Duodenal mucosa (tissue), 2 donors: ENCODE measurements at regions not wholly inside any gene's neighbourhood (a gene's known extent, or its start where the extent isn't known, plus 50 kb on each side); places are given as distances from the start of the nearest gene placed in this dataset.
"Not testable (repeated sequence)": the region's sequence is repeated elsewhere in the genome, so short reads cannot be mapped to it uniquely, and the experiment has no call there.

Experiments
- H3K27ac ChIP-seq: one replicate; pipeline ENCODE4 v1.7.0; 2013; ENCODE audit warnings: low read depth, low read length
- H3K27me3 ChIP-seq, 2 donors: one replicate each; pipeline ENCODE4 v1.7.0; 2013; ENCODE audit warnings: low read length in 2 of 2, control low read depth in 1 of 2; ENCODE audit not compliant: insufficient read depth in 2 of 2, control insufficient read depth in 1 of 2
- H3K36me3 ChIP-seq, 2 donors: one replicate each; pipeline ENCODE4 v1.7.0; 2013; ENCODE audit warnings: low read length in 2 of 2, control low read depth in 1 of 2; ENCODE audit not compliant: insufficient read depth in 2 of 2, control insufficient read depth in 1 of 2
- H3K4me1 ChIP-seq, 2 donors: one replicate each; pipeline ENCODE4 v1.7.0; 2013; ENCODE audit warnings: low read length in 2 of 2, control low read depth in 1 of 2; ENCODE audit not compliant: insufficient read depth in 2 of 2, control insufficient read depth in 1 of 2
- H3K4me3 ChIP-seq, 2 donors: one replicate each; pipeline ENCODE4 v1.7.0; 2013; ENCODE audit warnings: low read length in 2 of 2, low read depth in 1 of 2
- H3K9ac ChIP-seq, 2 donors: one replicate each; pipeline ENCODE4 v1.7.0; 2013; ENCODE audit warnings: low read length in 2 of 2, low read depth in 1 of 2
- H3K9me3 ChIP-seq, 2 donors: one replicate each; pipeline ENCODE4 v1.7.0; 2013; ENCODE audit warnings: low read length in 2 of 2, control low read depth in 1 of 2; ENCODE audit not compliant: control insufficient read depth in 1 of 2

DNA sequence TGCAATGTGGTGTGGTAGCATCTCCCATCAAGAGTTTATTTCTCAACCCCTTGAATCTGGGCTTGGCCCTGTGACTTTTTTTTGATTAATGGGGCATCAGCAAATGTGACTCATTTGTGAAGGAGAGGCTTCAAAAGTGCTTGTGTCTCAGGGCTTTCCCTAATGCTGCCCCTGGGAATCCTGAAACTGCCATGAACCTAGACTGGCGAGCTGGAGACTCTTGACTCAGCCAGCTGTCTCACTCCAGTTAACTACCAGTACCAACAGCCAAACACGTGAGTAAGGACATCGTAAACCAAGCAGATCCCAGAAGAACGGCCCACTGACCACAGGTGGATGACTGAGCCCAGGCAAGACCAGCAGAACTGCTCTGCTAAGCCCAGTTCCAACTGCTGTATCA is 72.8 kb upstream of the ADTRP start:
- H3K27me3 ChIP-seq: no peaks in the 10 kb centered on the region
- H3K9ac ChIP-seq: no peak overlapping the region
- no peaks in the 10 kb centered on the region for H3K4me1 ChIP-seq
- H3K4me3 ChIP-seq: no peak overlapping the region
- no peak overlapping the region for H3K27ac ChIP-seq
- no peaks in the 10 kb centered on the region for H3K36me3 ChIP-seq
- no peaks in the 10 kb centered on the region for H3K9me3 ChIP-seq

GRCh38 chr6:11848852-11849731 is 70.5 kb upstream of the ADTRP start:
- no peaks in the 10 kb centered on the region for H3K27me3 ChIP-seq
- no peaks in the 10 kb centered on the region for H3K9me3 ChIP-seq

GRCh38 chr6:11848346-11848651 is 69.7 kb upstream of the ADTRP start:
- no peaks in the 10 kb centered on the region for H3K4me1 ChIP-seq
- H3K27ac ChIP-seq: no peak overlapping the region
- no peak overlapping the region for H3K9ac ChIP-seq
- no peak overlapping the region for H3K4me3 ChIP-seq
- H3K36me3 ChIP-seq: no peaks in the 10 kb centered on the region
- H3K9me3 ChIP-seq: no peaks in the 10 kb centered on the region
- no peaks in the 10 kb centered on the region for H3K27me3 ChIP-seq

More at GRCh38 chr6:11848852-11849731, 70.5 kb upstream of the ADTRP start:
- Histone ChIP-seq H3K4me1 (no peaks in the 10 kb centered on the region), H3K9ac (no peak overlapping the region), H3K27ac (no peak overlapping the region), H3K36me3 (no peaks in the 10 kb centered on the region), H3K4me3 (no peak overlapping the region)

DNA sequence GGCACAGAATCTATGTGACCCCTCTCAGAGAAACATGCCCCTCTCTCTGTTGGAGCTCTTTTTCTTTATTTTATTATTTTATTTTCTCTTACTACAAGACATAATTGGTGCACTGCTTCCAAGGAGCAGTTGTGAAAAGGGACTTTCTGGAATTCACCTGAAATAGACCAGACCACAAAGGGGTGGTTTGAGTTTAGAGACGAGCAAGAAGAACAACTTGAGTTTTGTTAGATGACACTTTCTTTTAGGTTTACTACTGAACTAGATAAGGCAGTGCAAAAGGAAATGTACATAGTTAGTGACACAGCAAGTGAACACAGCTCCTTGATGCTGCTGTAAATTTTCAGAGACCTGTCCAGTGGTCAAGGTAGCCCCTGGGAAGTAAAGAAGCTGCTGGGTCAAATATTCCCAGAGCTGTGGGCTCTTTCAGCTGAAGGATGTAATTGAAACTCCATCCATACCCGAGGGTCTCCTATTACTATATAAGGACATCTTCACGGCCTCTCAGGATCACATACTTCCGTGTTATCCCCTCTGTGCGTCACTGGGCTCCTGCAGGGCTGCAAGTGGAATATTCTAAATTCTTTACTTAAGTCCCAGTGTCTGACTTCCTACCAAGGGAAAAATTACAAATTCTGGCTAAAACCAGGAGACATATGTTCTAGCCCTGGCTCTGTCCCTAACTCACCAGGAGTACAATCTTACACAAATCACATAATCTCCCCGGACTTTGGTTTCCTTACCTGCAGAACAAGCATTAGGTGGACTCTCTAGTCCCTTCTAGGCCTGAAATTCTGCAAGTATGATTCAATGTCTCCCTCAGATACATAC is 69.1 kb upstream of the ADTRP start:
- Histone ChIP-seq H3K27ac (no peak overlapping the region), H3K36me3 (no peaks in the 10 kb centered on the region), H3K9ac (no peak overlapping the region), H3K4me3 (no peak overlapping the region), H3K9me3 (no peaks in the 10 kb centered on the region), H3K27me3 (no peaks in the 10 kb centered on the region), H3K4me1 (no peaks in the 10 kb centered on the region)

DNA sequence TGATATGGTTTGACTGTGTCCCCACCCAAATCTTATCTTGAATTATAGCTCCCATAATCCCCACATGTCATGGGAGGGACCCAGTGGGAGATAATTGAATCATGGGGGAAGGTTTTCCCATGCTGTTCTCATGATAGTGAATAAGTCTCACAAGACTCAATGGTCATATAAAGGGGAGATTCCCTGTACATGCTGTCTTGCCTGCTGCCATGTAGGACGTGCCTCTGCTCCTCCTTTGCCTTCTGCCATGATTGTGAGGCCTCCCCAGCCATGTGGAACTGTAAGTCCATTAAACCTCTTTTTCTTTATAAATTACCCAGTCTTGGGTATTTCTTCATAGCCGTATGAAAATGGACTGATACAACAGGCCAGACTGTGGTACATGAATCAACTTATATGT is 68.5 kb upstream of the ADTRP start:
- H3K4me3 ChIP-seq, H3K9ac ChIP-seq, H3K9me3 ChIP-seq, H3K36me3 ChIP-seq, H3K27ac ChIP-seq, H3K27me3 ChIP-seq, H3K4me1 ChIP-seq: not testable (repeated sequence)

DNA sequence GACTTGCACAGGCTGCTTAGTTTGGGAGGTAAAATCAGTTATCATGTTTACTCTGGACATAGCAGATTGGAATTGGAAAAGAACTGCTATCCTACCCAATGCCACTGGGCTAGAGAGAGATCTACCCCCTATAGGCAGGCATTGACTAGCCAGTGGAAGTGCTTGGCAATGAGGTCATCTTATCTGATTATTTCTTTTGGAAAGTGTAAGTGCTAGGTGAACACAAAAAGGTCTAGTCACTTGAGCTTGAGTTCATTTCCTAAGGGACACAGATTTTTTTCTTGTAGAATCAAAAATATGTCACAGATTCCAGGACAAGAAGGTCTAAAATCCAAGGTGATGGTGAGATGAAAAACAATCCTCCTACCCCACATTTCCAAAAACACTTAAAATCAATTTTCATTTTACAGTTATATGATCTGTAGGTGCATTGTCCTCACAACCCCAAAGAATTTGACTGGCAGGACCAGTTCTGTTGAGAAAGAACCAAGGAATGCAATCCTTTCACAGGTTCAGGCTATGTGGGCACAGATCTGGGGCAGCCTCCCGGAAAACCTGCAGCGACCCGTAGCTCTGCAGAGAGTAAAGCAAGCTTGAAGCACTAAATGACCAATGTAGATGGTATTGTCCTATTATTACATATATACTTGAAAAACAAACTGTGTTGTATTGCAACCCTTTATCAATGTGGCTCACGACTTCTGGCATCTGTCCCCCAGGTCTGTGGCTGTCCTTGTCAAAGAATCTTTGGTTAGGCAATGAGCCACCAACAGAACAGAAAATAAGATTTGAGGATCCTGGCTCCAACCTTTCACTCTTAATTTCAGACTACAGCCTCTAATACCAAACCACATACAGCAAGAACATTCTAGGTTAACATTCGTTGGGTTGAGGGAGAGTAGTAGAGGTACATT is 67.3 kb upstream of the ADTRP start:
- no peaks in the 10 kb centered on the region for H3K9me3 ChIP-seq
- no peak overlapping the region for H3K9ac ChIP-seq
- H3K27me3 ChIP-seq: no peaks in the 10 kb centered on the region
- H3K27ac ChIP-seq: no peak overlapping the region
- no peaks in the 10 kb centered on the region for H3K4me1 ChIP-seq
- H3K36me3 ChIP-seq: no peaks in the 10 kb centered on the region
- no peak overlapping the region for H3K4me3 ChIP-seq

DNA sequence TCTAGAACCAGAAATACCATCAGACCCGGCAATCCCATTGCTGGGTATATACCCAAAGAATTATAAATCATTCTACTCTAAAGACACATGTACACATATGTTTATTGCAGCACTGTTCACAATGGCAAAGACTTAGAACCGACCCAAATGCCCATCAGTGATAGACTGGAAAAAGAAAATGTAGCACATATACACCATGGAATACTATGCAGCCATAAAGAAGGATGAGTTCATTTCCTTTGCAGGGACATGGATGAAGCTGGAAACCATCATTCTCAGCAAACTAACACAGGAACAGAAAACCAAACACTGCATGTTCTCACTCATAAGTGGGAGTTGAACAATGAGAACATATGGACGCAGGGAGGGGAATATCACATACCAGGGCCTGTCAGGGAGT is 64.2 kb upstream of the ADTRP start:
- H3K4me3 ChIP-seq, H3K27me3 ChIP-seq, H3K9me3 ChIP-seq, H3K9ac ChIP-seq, H3K36me3 ChIP-seq, H3K27ac ChIP-seq, H3K4me1 ChIP-seq: not testable (repeated sequence)

DNA sequence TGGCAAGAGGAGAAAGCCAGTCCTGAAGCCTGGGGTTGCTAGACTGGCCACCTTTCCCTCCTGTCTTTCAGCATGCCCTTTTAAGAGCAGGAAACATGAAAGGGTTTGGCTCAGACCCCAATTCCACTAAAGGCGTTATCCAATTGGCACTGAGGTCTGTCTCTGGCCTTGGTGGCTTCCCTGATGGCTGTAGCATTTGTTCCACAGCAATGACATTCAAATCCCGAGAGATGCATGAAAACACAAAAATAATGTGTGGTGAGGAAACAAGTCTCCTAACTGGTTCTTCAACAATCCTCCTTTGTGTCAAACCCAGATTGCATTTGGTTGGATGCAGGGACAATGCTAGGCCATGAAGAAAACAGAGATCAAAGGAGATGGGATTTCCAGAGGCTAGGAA is 56.5 kb upstream of the ADTRP start:
- no peak overlapping the region for H3K9ac ChIP-seq
- no peaks in the 10 kb centered on the region for H3K9me3 ChIP-seq
- H3K27me3 ChIP-seq: no peaks in the 10 kb centered on the region
- H3K27ac ChIP-seq: peak overlapping the region; percentile 51
- no peaks in the 10 kb centered on the region for H3K36me3 ChIP-seq
- no peak overlapping the region for H3K4me3 ChIP-seq
- no peaks in the 10 kb centered on the region for H3K4me1 ChIP-seq

GRCh38 chr6:11833626-11834592 is 55.3 kb upstream of the ADTRP start:
- Histone ChIP-seq H3K27me3 (no peaks in the 10 kb centered on the region), H3K36me3 (no peaks in the 10 kb centered on the region), H3K4me1 (peaks cover 0 to under 1% of the 10 kb centered on the region in 2 donors), H3K9ac (no peak overlapping the region), H3K9me3 (no peaks in the 10 kb centered on the region), H3K27ac (no peak overlapping the region), H3K4me3 (no peak overlapping the region)
